ENCODE measurements at regions not wholly inside any gene's neighbourhood (a gene's known extent, or its start where the extent isn't known, plus 50 kb on each side); places are given as distances from the start of the nearest gene placed in this dataset.

GRCh38 chr13:90769387-90769786, 578.1 kb upstream of the MIR17HG start:
- TF ChIP-seq, protein P1, sequence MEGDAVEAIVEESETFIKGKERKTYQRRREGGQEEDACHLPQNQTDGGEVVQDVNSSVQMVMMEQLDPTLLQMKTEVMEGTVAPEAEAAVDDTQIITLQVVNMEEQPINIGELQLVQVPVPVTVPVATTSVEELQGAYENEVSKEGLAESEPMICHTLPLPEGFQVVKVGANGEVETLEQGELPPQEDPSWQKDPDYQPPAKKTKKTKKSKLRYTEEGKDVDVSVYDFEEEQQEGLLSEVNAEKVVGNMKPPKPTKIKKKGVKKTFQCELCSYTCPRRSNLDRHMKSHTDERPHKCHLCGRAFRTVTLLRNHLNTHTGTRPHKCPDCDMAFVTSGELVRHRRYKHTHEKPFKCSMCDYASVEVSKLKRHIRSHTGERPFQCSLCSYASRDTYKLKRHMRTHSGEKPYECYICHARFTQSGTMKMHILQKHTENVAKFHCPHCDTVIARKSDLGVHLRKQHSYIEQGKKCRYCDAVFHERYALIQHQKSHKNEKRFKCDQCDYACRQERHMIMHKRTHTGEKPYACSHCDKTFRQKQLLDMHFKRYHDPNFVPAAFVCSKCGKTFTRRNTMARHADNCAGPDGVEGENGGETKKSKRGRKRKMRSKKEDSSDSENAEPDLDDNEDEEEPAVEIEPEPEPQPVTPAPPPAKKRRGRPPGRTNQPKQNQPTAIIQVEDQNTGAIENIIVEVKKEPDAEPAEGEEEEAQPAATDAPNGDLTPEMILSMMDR (conservative IDR thresholded peaks at IDR 0.05; ENCODE audit: low read depth in 2 of 2): no peak
- TF ChIP-seq POLR2AphosphoS5 (IDR thresholded peaks at IDR 0.05; ENCODE audit: low read depth) (no peak), EZH2 (IDR thresholded peaks at IDR 0.05; ENCODE audit: low read depth, unreplicated experiment) (no peak), ZNF114 (CRISPR knock-in tag; IDR thresholded peaks at IDR 0.05) (no peak), EZH2phosphoT487 (IDR thresholded peaks at IDR 0.05; ENCODE audit: unreplicated experiment) (no peak), ZNF331 (CRISPR knock-in tag; IDR thresholded peaks at IDR 0.05; ENCODE audit: low read depth) (no peak), REST (IDR thresholded peaks at IDR 0.05; ENCODE audit: unreplicated experiment) (no peak), JUNB (IDR thresholded peaks at IDR 0.05; ENCODE audit: unreplicated experiment) (no peak), STAT1 (IDR thresholded peaks at IDR 0.05; ENCODE audit: unreplicated experiment) (no peak), CREB1 (CRISPR knock-in tag; IDR thresholded peaks at IDR 0.05; ENCODE audit: low read depth) (no peak), ETS1 (IDR thresholded peaks at IDR 0.05) (no peak), NANOG (IDR thresholded peaks at IDR 0.05; ENCODE audit: borderline replicate concordance) (no peak)
- TF ChIP-seq, protein P2, sequence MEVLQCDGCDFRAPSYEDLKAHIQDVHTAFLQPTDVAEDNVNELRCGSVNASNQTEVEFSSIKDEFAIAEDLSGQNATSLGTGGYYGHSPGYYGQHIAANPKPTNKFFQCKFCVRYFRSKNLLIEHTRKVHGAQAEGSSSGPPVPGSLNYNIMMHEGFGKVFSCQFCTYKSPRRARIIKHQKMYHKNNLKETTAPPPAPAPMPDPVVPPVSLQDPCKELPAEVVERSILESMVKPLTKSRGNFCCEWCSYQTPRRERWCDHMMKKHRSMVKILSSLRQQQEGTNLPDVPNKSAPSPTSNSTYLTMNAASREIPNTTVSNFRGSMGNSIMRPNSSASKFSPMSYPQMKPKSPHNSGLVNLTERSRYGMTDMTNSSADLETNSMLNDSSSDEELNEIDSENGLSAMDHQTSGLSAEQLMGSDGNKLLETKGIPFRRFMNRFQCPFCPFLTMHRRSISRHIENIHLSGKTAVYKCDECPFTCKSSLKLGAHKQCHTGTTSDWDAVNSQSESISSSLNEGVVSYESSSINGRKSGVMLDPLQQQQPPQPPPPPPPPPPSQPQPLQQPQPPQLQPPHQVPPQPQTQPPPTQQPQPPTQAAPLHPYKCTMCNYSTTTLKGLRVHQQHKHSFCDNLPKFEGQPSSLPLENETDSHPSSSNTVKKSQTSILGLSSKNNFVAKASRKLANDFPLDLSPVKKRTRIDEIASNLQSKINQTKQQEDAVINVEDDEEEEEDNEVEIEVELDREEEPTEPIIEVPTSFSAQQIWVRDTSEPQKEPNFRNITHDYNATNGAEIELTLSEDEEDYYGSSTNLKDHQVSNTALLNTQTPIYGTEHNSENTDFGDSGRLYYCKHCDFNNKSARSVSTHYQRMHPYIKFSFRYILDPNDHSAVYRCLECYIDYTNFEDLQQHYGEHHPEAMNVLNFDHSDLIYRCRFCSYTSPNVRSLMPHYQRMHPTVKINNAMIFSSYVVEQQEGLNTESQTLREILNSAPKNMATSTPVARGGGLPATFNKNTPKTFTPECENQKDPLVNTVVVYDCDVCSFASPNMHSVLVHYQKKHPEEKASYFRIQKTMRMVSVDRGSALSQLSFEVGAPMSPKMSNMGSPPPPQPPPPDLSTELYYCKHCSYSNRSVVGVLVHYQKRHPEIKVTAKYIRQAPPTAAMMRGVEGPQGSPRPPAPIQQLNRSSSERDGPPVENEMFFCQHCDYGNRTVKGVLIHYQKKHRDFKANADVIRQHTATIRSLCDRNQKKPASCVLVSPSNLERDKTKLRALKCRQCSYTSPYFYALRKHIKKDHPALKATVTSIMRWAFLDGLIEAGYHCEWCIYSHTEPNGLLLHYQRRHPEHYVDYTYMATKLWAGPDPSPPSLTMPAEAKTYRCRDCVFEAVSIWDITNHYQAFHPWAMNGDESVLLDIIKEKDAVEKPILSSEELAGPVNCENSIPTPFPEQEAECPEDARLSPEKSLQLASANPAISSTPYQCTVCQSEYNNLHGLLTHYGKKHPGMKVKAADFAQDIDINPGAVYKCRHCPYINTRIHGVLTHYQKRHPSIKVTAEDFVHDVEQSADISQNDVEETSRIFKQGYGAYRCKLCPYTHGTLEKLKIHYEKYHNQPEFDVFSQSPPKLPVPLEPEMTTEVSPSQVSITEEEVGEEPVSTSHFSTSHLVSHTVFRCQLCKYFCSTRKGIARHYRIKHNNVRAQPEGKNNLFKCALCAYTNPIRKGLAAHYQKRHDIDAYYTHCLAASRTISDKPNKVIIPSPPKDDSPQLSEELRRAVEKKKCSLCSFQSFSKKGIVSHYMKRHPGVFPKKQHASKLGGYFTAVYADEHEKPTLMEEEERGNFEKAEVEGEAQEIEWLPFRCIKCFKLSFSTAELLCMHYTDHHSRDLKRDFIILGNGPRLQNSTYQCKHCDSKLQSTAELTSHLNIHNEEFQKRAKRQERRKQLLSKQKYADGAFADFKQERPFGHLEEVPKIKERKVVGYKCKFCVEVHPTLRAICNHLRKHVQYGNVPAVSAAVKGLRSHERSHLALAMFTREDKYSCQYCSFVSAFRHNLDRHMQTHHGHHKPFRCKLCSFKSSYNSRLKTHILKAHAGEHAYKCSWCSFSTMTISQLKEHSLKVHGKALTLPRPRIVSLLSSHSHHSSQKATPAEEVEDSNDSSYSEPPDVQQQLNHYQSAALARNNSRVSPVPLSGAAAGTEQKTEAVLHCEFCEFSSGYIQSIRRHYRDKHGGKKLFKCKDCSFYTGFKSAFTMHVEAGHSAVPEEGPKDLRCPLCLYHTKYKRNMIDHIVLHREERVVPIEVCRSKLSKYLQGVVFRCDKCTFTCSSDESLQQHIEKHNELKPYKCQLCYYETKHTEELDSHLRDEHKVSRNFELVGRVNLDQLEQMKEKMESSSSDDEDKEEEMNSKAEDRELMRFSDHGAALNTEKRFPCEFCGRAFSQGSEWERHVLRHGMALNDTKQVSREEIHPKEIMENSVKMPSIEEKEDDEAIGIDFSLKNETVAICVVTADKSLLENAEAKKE (CRISPR knock-in tag; IDR thresholded peaks at IDR 0.05): no peak

Data from GM23338 (cell line).